Uterus (tissue), 2 donors: ENCODE measurements at regions not wholly inside any gene's neighbourhood (a gene's known extent, or its start where the extent isn't known, plus 50 kb on each side); places are given as distances from the start of the nearest gene placed in this dataset.

ENCODE experiments used
- POLR2A ChIP-seq, 2 donors: fragments of 450-650 bp; IDR thresholded peaks; one replicate each; pipeline ENCODE4 v1.6.1; 2016; ENCODE audit warnings: antibody characterized with exemption in 2 of 2, mild to moderate bottlenecking in 1 of 2, moderate library complexity in 1 of 2
- TF ChIP-seq, protein P1 (sequence below), 4 experiments: fragments of 200-600 bp in 2 of 4; fragments of 450-650 bp in 2 of 4; sonication (generic) in 2 of 4; IDR thresholded peaks; one replicate each; pipeline ENCODE4 v1.5.1; 2016 to 2019; ENCODE audit warnings: antibody characterized with exemption in 4 of 4, mild to moderate bottlenecking in 2 of 4, moderate library complexity in 1 of 4

DNA sequence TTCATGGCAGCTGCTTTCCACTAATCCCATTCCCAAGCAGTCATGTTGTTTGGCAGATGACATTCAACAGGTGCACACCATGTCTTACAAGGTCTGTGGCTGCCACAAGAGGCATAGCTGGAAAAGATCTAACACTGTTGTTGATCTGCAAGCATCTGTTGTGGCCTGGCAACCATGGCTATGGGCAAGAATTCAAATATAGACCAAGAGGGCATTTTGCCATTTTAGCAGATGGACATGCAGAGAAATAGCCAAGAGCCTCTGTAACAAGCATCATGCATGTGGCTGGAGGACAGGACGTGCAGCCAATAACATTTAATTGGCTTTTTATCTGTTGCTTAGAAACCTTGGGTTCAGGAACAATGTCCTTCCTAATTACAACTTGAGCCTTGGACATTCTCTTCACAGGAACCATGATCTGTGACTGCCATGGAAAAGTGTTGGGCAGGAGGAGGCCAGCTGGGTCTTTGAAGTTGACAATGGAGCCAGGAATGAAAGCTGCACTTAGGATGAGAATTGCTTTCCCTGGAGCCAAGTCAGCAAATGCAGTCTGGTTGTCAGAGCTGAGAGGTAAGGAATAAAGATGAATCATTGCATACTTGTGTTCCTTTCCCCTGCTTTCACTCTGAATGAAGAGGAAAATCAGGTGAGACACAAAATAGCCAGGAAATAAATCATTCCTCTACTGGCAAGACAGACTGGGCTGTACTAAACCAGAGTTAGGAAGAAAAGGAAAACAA lies 113.6 kb upstream of the ANO5 start:
- no peak for TF ChIP-seq POLR2A (IDR thresholded peaks at IDR 0.05)
- TF ChIP-seq, protein P1, sequence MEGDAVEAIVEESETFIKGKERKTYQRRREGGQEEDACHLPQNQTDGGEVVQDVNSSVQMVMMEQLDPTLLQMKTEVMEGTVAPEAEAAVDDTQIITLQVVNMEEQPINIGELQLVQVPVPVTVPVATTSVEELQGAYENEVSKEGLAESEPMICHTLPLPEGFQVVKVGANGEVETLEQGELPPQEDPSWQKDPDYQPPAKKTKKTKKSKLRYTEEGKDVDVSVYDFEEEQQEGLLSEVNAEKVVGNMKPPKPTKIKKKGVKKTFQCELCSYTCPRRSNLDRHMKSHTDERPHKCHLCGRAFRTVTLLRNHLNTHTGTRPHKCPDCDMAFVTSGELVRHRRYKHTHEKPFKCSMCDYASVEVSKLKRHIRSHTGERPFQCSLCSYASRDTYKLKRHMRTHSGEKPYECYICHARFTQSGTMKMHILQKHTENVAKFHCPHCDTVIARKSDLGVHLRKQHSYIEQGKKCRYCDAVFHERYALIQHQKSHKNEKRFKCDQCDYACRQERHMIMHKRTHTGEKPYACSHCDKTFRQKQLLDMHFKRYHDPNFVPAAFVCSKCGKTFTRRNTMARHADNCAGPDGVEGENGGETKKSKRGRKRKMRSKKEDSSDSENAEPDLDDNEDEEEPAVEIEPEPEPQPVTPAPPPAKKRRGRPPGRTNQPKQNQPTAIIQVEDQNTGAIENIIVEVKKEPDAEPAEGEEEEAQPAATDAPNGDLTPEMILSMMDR (IDR thresholded peaks at IDR 0.05), result no peak
